Liver (tissue), 8 donors: ENCODE measurements at regions not wholly inside any gene's neighbourhood (a gene's known extent, or its start where the extent isn't known, plus 50 kb on each side); places are given as distances from the start of the nearest gene placed in this dataset.
A peak's percentile ranks its signal among the peaks of the same experiment; 100 is the strongest.

Source experiments
- DNase-seq: peaks from one replicate; pipeline ENCODE4 v3.0.0-alpha.2; 2017; ENCODE audit warnings: low spot score
- H3K27ac ChIP-seq, 2 donors: one replicate each; pipeline ENCODE4 v1.7.0; 2013; ENCODE audit warnings: inconsistent platforms in 2 of 2, low read length in 2 of 2, control low read depth in 1 of 2, low read depth in 1 of 2, mild to moderate bottlenecking in 1 of 2
- H3K27me3 ChIP-seq, 4 donors: one replicate each; pipeline versions ENCODE4 v1.6.1 to v1.7.0; 2013; ENCODE audit warnings: low read length in 3 of 4, inconsistent platforms in 1 of 4, mild to moderate bottlenecking in 1 of 4, moderate library complexity in 1 of 4; ENCODE audit not compliant: control insufficient read depth in 4 of 4, insufficient read depth in 4 of 4
- H3K36me3 ChIP-seq, 4 donors: one replicate each; pipeline versions ENCODE4 v1.6.1 to v1.7.0; 2013; ENCODE audit warnings: low read length in 3 of 4, mild to moderate bottlenecking in 3 of 4, low read depth in 1 of 4, moderate library complexity in 1 of 4; ENCODE audit not compliant: control insufficient read depth in 4 of 4, insufficient read depth in 3 of 4
- H3K4me1 ChIP-seq, 4 donors: one replicate each; pipeline versions ENCODE4 v1.6.1 to v1.7.0; 2013; ENCODE audit warnings: low read length in 3 of 4, mild to moderate bottlenecking in 3 of 4, moderate library complexity in 1 of 4; ENCODE audit not compliant: control insufficient read depth in 4 of 4, insufficient read depth in 4 of 4
- H3K4me3 ChIP-seq, 3 donors: one replicate each; pipeline versions ENCODE4 v1.6.1 to v1.7.0; 2013; ENCODE audit warnings: low read length in 3 of 3, control low read depth in 1 of 3, low read depth in 1 of 3, mild to moderate bottlenecking in 1 of 3
- H3K9ac ChIP-seq, 2 donors: one replicate each; pipeline ENCODE4 v1.7.0; 2013; ENCODE audit warnings: low read length in 2 of 2, mild to moderate bottlenecking in 2 of 2, moderate library complexity in 2 of 2, control low read depth in 1 of 2, low read depth in 1 of 2
- H3K9me3 ChIP-seq, 4 donors: one replicate each; pipeline versions ENCODE4 v1.6.1 to v1.7.0; 2013; ENCODE audit warnings: low read length in 3 of 4; ENCODE audit not compliant: control insufficient read depth in 4 of 4
- EGR1 ChIP-seq, 2 donors: IDR thresholded peaks; 2 replicates each; pipeline ENCODE4 v1.6.1; 2016 to 2018; ENCODE audit warnings: antibody characterized with exemption in 2 of 2, low read depth in 2 of 2
- FOXA1 ChIP-seq: IDR thresholded peaks from 2 replicates; pipeline ENCODE4 v1.6.1; 2016; ENCODE audit warnings: antibody characterized with exemption
- FOXA2 ChIP-seq: IDR thresholded peaks from 2 replicates; pipeline ENCODE4 v1.6.1; 2016; ENCODE audit warnings: antibody characterized with exemption
- HNF4A ChIP-seq, 2 donors: conservative IDR thresholded peaks; 2 replicates each; pipeline ENCODE4 v1.6.1; 2016; ENCODE audit warnings: antibody characterized with exemption in 2 of 2, mild to moderate bottlenecking in 2 of 2
- HNF4G ChIP-seq: IDR thresholded peaks from 2 replicates; pipeline ENCODE4 v1.6.1; 2016; ENCODE audit warnings: antibody characterized with exemption
- JUND ChIP-seq, 2 donors: IDR thresholded peaks; 2 replicates each; pipeline ENCODE4 v1.6.1; 2016; ENCODE audit warnings: antibody characterized with exemption in 2 of 2
- NR2F2 ChIP-seq: IDR thresholded peaks from 2 replicates; pipeline ENCODE4 v1.6.1; 2016; ENCODE audit warnings: antibody characterized with exemption
- RAD21 ChIP-seq, 2 donors: IDR thresholded peaks; 2 replicates each; pipeline ENCODE4 v1.6.1; 2016; ENCODE audit warnings: antibody characterized with exemption in 2 of 2, mild to moderate bottlenecking in 2 of 2
- SP1 ChIP-seq: IDR thresholded peaks from 2 replicates; pipeline ENCODE4 v1.6.1; 2018; ENCODE audit warnings: antibody characterized with exemption, mild to moderate bottlenecking
- TAF1 ChIP-seq: conservative IDR thresholded peaks from 2 replicates; pipeline ENCODE4 v1.6.1; 2016; ENCODE audit warnings: antibody characterized with exemption, mild to moderate bottlenecking
- YY1 ChIP-seq: IDR thresholded peaks from 2 replicates; pipeline ENCODE4 v1.6.1; 2016; ENCODE audit warnings: antibody characterized with exemption, mild to moderate bottlenecking
- WGBS: extraction: QIAGEN DNeasy Blood & Tissue Kit; methylation state at CpG from one replicate; pipeline ENCODE4 v1.1.7; 2013; 5-methylcytosine and 5-hydroxymethylcytosine counted together
- TF ChIP-seq, protein P1 (sequence below): IDR thresholded peaks from 2 replicates; pipeline ENCODE4 v1.6.1; 2016; ENCODE audit warnings: antibody characterized with exemption
- TF ChIP-seq, protein P2 (sequence below): IDR thresholded peaks from 2 replicates; pipeline ENCODE4 v1.6.1; 2016; ENCODE audit warnings: antibody characterized with exemption
- TF ChIP-seq, protein P3 (sequence below): fragments of 150-350 bp; IDR thresholded peaks from 2 replicates; pipeline ENCODE4 v1.5.1; 2017; ENCODE audit warnings: improper control_type of control experiment, low read depth, low read length; ENCODE audit not compliant: missing input control
- TF ChIP-seq, protein P4 (sequence below): IDR thresholded peaks from 2 replicates; pipeline ENCODE4 v1.6.1; 2016; ENCODE audit warnings: antibody characterized with exemption
- TF ChIP-seq, protein P5 (sequence below): IDR thresholded peaks from 2 replicates; pipeline ENCODE4 v1.6.1; 2016; ENCODE audit warnings: antibody characterized with exemption, mild to moderate bottlenecking
- donor health status: healthy.
- donor health status: healthy.
- donor health status: healthy.
- donor health status: healthy.
- donor health status: healthy.

DNA sequence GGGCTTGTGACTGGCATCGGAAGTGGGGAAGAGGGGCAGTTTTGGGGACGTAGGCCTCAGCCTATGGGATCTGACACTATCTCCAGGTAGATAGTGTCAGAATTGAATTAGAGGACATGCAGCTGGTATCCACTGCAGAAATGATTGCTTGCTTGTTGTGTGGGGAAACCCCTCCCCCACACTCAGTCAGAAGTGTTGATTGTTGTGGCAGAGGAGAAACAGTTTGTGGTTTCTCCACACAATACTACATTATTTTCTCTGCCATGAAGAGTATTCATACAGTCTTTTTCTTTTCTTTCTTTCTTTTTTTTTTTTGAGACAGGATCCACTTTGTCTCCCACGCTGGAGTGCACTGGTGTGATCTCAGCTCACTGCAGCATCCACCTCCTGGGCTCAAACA, 113.9 kb downstream of the ARRDC3 start:
- Histone ChIP-seq H3K4me1 (no peaks in the 10 kb centered on the region), H3K27me3 (no peaks in the 10 kb centered on the region), H3K4me3 (no peak overlapping the region), H3K36me3 (no peaks in the 10 kb centered on the region), H3K9ac (no peak overlapping the region), H3K27ac (no peak overlapping the region), H3K9me3 (no peaks in the 10 kb centered on the region)
- 93% methylated on average over 3 of the region's 3 CpGs for WGBS
- TF ChIP-seq, protein P1, sequence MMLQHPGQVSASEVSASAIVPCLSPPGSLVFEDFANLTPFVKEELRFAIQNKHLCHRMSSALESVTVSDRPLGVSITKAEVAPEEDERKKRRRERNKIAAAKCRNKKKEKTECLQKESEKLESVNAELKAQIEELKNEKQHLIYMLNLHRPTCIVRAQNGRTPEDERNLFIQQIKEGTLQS, result no peak
- TF ChIP-seq HNF4A (conservative IDR thresholded peaks at IDR 0.05) (no peak), RAD21 (IDR thresholded peaks at IDR 0.05) (no peak), SP1 (no peak), TAF1 (no peak), FOXA1 (no peak), YY1 (no peak), EGR1 (IDR thresholded peaks at IDR 0.05; ENCODE audit: low read depth in 2 of 2) (no peak), HNF4G (no peak), JUND (IDR thresholded peaks at IDR 0.05) (no peak), FOXA2 (no peak), NR2F2 (no peak)
- TF ChIP-seq, protein P2, sequence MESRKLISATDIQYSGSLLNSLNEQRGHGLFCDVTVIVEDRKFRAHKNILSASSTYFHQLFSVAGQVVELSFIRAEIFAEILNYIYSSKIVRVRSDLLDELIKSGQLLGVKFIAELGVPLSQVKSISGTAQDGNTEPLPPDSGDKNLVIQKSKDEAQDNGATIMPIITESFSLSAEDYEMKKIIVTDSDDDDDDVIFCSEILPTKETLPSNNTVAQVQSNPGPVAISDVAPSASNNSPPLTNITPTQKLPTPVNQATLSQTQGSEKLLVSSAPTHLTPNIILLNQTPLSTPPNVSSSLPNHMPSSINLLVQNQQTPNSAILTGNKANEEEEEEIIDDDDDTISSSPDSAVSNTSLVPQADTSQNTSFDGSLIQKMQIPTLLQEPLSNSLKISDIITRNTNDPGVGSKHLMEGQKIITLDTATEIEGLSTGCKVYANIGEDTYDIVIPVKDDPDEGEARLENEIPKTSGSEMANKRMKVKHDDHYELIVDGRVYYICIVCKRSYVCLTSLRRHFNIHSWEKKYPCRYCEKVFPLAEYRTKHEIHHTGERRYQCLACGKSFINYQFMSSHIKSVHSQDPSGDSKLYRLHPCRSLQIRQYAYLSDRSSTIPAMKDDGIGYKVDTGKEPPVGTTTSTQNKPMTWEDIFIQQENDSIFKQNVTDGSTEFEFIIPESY, result no peak
- TF ChIP-seq, protein P3, sequence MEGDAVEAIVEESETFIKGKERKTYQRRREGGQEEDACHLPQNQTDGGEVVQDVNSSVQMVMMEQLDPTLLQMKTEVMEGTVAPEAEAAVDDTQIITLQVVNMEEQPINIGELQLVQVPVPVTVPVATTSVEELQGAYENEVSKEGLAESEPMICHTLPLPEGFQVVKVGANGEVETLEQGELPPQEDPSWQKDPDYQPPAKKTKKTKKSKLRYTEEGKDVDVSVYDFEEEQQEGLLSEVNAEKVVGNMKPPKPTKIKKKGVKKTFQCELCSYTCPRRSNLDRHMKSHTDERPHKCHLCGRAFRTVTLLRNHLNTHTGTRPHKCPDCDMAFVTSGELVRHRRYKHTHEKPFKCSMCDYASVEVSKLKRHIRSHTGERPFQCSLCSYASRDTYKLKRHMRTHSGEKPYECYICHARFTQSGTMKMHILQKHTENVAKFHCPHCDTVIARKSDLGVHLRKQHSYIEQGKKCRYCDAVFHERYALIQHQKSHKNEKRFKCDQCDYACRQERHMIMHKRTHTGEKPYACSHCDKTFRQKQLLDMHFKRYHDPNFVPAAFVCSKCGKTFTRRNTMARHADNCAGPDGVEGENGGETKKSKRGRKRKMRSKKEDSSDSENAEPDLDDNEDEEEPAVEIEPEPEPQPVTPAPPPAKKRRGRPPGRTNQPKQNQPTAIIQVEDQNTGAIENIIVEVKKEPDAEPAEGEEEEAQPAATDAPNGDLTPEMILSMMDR, result no peak
- TF ChIP-seq, protein P4, sequence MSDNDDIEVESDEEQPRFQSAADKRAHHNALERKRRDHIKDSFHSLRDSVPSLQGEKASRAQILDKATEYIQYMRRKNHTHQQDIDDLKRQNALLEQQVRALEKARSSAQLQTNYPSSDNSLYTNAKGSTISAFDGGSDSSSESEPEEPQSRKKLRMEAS, result no peak
- TF ChIP-seq, protein P5, sequence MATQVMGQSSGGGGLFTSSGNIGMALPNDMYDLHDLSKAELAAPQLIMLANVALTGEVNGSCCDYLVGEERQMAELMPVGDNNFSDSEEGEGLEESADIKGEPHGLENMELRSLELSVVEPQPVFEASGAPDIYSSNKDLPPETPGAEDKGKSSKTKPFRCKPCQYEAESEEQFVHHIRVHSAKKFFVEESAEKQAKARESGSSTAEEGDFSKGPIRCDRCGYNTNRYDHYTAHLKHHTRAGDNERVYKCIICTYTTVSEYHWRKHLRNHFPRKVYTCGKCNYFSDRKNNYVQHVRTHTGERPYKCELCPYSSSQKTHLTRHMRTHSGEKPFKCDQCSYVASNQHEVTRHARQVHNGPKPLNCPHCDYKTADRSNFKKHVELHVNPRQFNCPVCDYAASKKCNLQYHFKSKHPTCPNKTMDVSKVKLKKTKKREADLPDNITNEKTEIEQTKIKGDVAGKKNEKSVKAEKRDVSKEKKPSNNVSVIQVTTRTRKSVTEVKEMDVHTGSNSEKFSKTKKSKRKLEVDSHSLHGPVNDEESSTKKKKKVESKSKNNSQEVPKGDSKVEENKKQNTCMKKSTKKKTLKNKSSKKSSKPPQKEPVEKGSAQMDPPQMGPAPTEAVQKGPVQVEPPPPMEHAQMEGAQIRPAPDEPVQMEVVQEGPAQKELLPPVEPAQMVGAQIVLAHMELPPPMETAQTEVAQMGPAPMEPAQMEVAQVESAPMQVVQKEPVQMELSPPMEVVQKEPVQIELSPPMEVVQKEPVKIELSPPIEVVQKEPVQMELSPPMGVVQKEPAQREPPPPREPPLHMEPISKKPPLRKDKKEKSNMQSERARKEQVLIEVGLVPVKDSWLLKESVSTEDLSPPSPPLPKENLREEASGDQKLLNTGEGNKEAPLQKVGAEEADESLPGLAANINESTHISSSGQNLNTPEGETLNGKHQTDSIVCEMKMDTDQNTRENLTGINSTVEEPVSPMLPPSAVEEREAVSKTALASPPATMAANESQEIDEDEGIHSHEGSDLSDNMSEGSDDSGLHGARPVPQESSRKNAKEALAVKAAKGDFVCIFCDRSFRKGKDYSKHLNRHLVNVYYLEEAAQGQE, result no peak
- no peak for DNase-seq

DNA sequence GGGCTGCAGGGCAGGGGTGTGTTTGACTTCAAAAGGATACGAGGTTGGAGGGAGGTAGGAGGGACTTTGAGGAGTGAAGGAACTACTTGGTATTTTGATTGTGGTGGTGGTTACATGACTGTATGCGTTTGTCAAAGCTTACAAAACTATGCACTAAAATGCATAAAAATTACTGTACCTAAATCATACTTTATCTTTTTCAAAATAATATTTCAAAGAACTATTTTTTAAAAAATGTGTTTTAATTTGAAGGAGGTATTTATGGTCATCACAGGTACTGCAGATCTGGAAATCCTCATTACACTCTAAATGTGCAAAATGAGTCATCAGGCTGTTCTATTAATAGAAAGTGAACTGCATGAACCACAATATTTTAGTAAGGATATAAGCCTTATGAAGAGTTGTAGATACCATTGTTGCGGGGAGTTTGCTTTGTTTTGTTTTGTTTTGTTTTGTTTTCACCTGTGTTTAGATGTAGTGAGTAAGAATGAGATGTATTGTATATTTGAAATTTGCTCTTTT, 116.9 kb downstream of the ARRDC3 start:
- Histone ChIP-seq H3K9me3 (no peaks in the 10 kb centered on the region), H3K36me3 (no peaks in the 10 kb centered on the region), H3K4me3 (no peak overlapping the region), H3K27me3 (no peaks in the 10 kb centered on the region), H3K4me1 (no peaks in the 10 kb centered on the region), H3K9ac (no peak overlapping the region), H3K27ac (no peak overlapping the region)
- DNase-seq, result no peak
- 71% methylated on average over 3 of the region's 3 CpGs for WGBS
- TF ChIP-seq, protein P4, result no peak
- TF ChIP-seq, protein P3, result peak; percentile 22
- TF ChIP-seq, protein P1, result peak; percentile 44
- peak; percentile 21 to 53 for TF ChIP-seq JUND (IDR thresholded peaks at IDR 0.05)
